HepG2 (cell line): ENCODE measurements at regions not wholly inside any gene's neighbourhood (a gene's known extent, or its start where the extent isn't known, plus 50 kb on each side); places are given as distances from the start of the nearest gene placed in this dataset.

Experiments
- ARID2 ChIP-seq: sonication (generic); formaldehyde crosslinking; IDR thresholded peaks from 2 replicates; pipeline ENCODE4 v1.8.1; 2022; ENCODE audit warnings: mild to moderate bottlenecking, missing genetic modification reagents, borderline replicate concordance
- ATAD3A ChIP-seq: sonication (generic); formaldehyde crosslinking; IDR thresholded peaks from 2 replicates; pipeline ENCODE4 v1.4.0; 2020; ENCODE audit warnings: missing genetic modification reagents
- CTCF ChIP-seq: sonication (generic); formaldehyde crosslinking; IDR thresholded peaks from 2 replicates; pipeline ENCODE4 v1.5.0; 2020; ENCODE audit warnings: mild to moderate bottlenecking, missing genetic modification reagents, moderate library complexity
- DNMT3B ChIP-seq: conservative IDR thresholded peaks from 2 replicates; pipeline ENCODE4 v1.6.1; 2016; ENCODE audit warnings: missing biosample characterization, control low read depth
- ELF4 ChIP-seq: sonication (generic); formaldehyde crosslinking; IDR thresholded peaks from 2 replicates; pipeline ENCODE4 v1.5.0; 2020; ENCODE audit warnings: missing genetic modification reagents, mild to moderate bottlenecking, moderate library complexity, borderline replicate concordance
- GZF1 ChIP-seq: sonication (generic); formaldehyde crosslinking; IDR thresholded peaks from 2 replicates; pipeline ENCODE4 v1.5.1; 2020; ENCODE audit warnings: mild to moderate bottlenecking, missing genetic modification reagents
- JUND ChIP-seq: sonication (generic); formaldehyde crosslinking; IDR thresholded peaks from 2 replicates; pipeline ENCODE4 v1.8.0; 2022; ENCODE audit warnings: mild to moderate bottlenecking, missing genetic modification reagents
- PATZ1 ChIP-seq: sonication (generic); formaldehyde crosslinking; IDR thresholded peaks from 2 replicates; pipeline ENCODE4 v1.4.0; 2020; ENCODE audit warnings: missing genetic modification reagents
- POLR2A ChIP-seq, 2 experiments: IDR thresholded peaks; 2 replicates each; pipeline ENCODE4 v1.6.1; 2011; ENCODE audit warnings: low read depth in 2 of 2, low read length in 2 of 2, mild to moderate bottlenecking in 1 of 2, moderate library complexity in 1 of 2; ENCODE audit not compliant: insufficient read depth in 1 of 2
- POLR2AphosphoS5 ChIP-seq: IDR thresholded peaks from 2 replicates; pipeline ENCODE4 v1.6.1; 2012; ENCODE audit warnings: low read depth, low read length
- TAF1 ChIP-seq: sonication (generic); formaldehyde crosslinking; IDR thresholded peaks from 2 replicates; pipeline ENCODE4 v1.4.0; 2020; ENCODE audit warnings: missing genetic modification reagents
- ZKSCAN1 ChIP-seq: fragments of 150-350 bp; IDR thresholded peaks from 2 replicates; pipeline ENCODE4 v1.6.1; 2014; ENCODE audit warnings: low read length
- ZNF556 ChIP-seq: sonication (generic); formaldehyde crosslinking; IDR thresholded peaks from 2 replicates; pipeline ENCODE4 v1.4.0; 2020; ENCODE audit warnings: mild to moderate bottlenecking, missing genetic modification reagents, borderline replicate concordance
- ZNF558 ChIP-seq: sonication (generic); formaldehyde crosslinking; IDR thresholded peaks from 2 replicates; pipeline ENCODE4 v1.9.0; 2022; ENCODE audit warnings: mild to moderate bottlenecking, missing genetic modification reagents, borderline replicate concordance

GRCh38 chr10:47243356-47243755 is 56.6 kb upstream of the GDF10 start:
- no peak for TF ChIP-seq GZF1 (CRISPR knock-in tag)
- no peak for TF ChIP-seq JUND (CRISPR knock-in tag)
- no peak for TF ChIP-seq ZNF556 (CRISPR knock-in tag)
- TF ChIP-seq POLR2A (IDR thresholded peaks at IDR 0.05; ENCODE audit: insufficient read depth in 1 of 2, low read depth in 2 of 2, low read length in 2 of 2) = no peak
- TF ChIP-seq CTCF (CRISPR knock-in tag) = no peak
- TF ChIP-seq TAF1 = no peak
- no peak for TF ChIP-seq ZNF558 (CRISPR knock-in tag)
- TF ChIP-seq ZKSCAN1 = no peak
- no peak for TF ChIP-seq POLR2AphosphoS5
- TF ChIP-seq DNMT3B = no peak
- TF ChIP-seq ATAD3A = no peak
- TF ChIP-seq ARID2 (CRISPR knock-in tag) = no peak
- TF ChIP-seq PATZ1 (CRISPR knock-in tag) = no peak
- no peak for TF ChIP-seq ELF4 (CRISPR knock-in tag)
